NCI-H2171 (cell line): ENCODE measurements at regions not wholly inside any gene's neighbourhood (a gene's known extent, or its start where the extent isn't known, plus 50 kb on each side); places are given as distances from the start of the nearest gene placed in this dataset.

Experiments used
- DNase-seq: peaks from one replicate; lab custom pipeline; 2025; lab: John Stamatoyannopoulos, UW

DNA sequence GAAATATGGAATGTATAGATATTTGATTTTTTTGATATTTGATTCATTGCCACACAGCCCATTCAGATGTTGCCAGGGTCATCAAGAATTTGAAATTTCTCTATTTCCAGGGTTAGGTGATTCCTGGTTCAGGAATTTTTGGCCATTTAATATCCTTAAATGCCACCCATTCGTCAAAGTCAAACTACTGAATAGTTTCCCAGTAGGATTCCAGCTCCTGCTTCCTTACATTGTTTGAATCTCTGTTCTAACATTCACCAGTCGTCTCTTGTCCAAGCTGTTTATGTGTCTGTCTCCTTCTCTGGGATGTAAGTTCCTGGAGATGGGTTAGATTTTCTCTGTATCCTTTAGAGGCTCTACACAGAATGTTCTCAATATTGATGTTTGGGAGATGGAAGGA is 124.9 kb upstream of the TLE3 start:
- no peak for DNase-seq

- no peak for DNase-seq
These were observed 122.9 kb upstream of the TLE3 start for GRCh38 chr15:70220490-70221096.

DNA sequence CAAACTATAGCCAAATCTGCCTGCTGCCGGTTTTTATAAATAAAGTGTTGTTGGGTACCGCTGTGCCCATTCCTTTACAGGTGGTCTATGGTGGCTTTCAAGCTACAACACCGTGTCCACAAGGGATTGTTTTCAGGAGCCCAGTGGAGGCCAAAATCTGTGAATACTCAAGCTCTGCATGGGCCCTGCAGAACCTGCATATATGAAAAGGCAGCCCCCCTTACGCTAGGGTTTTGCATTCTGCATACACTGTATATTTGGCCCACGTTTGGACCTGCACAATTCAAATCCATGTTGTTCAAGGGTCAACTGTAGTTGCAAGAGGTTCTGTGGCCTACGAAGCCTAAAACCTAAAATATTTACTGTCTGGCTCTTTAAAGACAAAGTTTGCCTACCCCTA is 122.2 kb upstream of the TLE3 start:
- no peak for DNase-seq

GRCh38 chr15:70219256-70219895 is 121.7 kb upstream of the TLE3 start:
- no peak for DNase-seq

DNA sequence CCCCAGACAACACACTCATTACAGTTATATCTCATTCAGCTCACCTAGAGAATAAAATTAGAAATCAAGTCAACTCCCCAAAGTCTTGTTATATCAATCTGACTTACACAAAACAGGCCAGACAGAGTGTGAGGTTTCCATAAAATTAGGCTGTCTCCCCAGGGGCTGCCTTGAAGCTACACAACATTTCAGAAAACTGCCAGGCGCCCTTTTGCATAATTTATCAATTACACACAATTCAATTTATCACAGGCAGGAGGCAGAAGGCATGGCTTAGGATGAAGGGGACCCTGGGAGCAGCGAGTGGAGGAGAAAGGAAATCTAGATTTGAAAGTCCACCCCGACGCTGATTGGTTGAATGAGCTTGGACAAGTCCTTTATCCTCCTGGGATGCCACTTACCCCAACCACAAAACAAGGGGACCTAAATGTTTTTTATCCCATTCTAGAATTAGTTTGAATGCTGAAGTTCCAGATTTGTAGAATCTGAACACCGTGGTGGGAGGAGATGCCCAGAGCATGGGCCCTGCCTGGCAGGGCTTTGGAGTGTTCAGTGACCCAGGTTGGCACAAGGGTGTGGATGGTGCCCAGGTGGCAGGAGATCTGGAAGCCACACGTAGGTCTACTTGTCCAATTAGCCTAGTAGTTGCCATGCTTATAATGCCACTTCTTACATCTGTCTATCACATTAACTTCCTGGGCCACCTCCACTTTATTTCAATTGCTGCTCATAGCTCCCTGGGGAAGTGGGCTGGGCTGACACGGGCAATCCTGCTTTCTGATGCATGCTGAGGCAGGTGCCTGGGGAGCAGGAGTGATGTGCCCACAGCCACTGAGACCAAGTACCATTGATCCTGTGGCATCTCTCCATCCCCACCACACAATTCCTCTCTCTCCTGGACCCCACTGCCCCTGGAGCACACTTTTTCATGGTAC is 119.8 kb upstream of the TLE3 start:
- DNase-seq, result peak; percentile 22

DNA sequence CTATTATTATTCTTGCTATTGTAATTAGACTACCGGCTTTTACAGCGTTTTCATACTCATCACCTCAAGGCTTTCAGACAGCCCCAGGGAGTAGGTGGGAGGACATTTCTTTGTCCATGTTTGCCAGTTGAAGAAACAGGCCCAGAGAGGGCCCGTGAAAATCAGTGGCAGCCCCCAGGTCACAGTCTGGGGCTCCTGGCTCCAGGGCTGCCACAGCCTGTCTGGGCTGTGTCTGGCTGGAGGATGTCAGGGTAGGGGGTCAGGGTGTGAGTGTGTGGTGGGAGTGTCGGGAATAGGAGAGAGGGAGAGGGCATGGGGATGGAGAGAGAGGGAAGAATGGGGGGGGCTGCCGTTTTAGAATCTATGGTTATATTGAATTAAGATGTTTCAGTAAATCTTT is 118.2 kb upstream of the TLE3 start:
- DNase-seq, result no peak

DNA sequence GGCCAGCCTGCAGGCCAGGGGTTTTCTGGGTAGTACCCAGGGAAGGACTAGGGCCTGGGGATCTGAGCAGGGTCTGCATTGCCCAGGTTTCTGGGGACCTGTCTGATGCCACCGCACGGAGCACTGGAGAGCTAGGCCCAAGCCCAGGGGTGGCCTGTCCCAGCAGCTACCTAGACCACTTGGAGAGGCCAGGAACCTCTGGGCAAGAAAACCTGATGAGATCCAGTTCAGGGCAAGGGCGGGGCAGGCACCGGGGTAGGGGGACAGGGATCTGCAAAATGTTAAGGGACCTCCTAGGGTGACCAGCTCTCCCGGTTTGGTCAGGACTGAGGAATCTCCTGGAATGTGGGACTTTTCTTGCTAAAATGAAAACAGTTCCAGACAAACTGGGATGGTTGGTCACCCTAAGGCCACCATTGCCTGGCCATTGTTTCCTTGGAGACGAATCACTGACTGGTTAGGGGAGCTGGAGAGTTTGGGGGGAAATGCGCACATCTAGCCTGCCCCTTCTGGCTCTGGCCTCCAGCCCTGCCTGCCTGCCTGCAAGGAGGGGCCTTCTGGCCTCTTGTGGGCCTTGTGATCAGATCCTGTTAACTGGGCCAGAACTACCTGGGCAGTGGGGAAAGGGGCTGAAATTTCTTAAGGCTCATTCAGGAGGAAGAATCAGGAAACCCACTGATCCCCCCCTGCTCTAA is 117.4 kb upstream of the TLE3 start:
- DNase-seq, result no peak

- DNase-seq, result no peak
These were observed 116.6 kb upstream of the TLE3 start for GRCh38 chr15:70214276-70214675.

DNA sequence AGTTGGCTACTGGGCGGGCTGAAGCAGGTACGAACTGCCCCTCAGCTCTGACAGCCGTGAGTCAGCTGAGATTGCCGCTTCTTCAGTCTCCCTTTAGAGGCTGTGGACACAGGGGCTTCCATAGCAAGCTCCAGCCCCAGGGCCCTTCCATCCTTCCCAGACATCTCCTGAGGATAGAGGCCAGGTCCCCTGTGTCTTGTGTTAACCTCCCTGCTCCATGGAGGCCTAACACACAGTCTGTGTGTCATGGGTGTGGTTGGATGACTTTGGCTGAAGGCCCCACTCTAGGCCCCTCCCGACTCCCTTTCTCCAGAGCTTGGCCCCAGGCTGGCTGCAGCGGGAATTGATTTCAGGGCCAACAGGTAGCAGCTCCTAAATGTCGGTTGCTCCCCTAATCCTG is 116.1 kb upstream of the TLE3 start:
- no peak for DNase-seq

GRCh38 chr15:70212963-70213315 is 115.2 kb upstream of the TLE3 start:
- no peak for DNase-seq

- no peak for DNase-seq
These were observed 114.7 kb upstream of the TLE3 start for GRCh38 chr15:70212286-70212962.

GRCh38 chr15:70210528-70210927 is 112.8 kb upstream of the TLE3 start:
- no peak for DNase-seq

DNA sequence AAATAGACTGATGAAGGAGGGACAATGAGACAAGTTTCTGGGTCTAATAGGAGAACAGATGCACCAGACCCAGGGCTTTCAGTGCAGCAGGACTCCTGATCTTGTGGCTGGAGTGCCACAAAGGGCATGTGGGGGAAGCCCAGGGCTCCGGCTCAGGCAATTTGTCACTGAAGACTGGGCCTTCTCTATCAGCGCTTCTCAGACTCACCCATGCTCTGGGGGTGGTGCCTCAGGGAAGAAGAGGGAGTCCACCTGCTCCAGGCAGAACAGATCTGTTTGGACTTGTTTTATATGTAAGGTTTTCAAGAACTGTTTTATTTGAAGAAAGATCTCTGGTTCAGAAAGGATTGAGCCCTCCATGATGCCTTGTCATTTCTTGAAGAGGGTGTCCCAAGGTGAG is 112.4 kb upstream of the TLE3 start:
- DNase-seq, result no peak

DNA sequence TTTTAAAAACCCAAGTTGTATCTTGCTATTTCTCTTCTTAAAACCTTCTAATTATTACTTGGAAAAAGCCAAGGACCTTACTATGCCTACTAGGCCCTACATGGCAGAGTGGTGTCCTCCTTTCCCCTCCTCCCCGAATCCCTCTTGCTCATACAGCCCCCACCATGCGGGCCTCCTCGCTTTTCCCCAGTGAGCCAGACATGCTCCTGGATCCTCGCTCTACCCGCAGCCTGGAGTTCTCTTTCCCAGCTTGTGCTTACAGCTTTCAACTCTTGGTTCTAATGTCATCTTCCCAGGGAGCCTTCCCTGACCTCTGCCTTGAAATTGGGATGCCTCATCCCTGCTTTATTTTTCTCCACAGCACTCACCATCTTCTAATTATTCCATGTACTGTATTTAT is 111.8 kb upstream of the TLE3 start:
- no peak for DNase-seq

GRCh38 chr15:70208332-70208731 is 110.6 kb upstream of the TLE3 start:
- DNase-seq, result no peak

DNA sequence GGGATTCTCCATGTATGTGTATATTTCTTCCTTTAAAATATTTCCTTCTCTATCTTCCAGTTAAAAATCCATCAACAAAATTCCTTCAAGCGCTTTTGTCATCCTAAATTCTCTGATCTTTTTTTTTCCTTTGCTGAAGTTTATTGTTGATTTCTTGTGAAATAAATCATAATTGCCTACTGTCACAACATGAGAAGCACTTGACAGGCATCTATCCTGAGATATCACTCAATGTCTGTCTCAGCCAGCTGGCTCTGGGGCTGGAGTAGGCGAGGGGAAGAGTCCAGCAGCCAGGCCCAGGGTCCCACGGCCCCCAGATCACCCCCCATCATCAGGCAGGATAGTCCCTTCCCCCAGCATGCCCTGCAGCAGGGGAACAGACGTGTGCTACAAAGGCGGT is 109.0 kb upstream of the TLE3 start:
- no peak for DNase-seq

- DNase-seq, result no peak
These were observed 106.9 kb upstream of the TLE3 start for GRCh38 chr15:70204652-70205051.

DNA sequence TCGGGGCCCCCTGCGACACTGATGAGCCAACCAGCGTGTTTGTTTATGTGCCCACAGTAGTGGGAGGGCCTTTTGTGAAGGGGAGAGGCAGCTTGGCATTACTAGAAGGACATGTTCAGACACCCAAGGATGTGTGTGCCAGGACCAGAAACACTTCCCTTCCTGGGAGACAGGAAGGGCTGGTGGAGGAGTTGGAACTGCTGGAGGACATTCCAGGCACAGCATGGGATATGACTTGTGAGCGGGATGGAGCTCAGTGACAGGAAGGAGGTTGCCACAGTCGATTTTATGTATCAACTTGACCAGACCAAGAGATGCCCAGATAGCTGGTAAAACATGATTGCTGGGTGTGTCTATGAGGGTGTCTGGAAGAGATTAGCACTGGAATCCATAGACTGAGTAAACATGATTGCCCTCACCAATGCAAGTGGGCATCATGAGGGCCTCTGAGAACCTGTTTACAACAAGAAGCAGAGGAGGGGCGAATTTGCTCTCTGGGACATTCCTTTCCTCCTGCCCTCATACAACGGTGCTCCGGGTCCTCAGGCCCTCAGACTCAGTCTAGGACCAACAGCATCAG is 106.4 kb upstream of the TLE3 start:
- DNase-seq, result no peak

- no peak for DNase-seq
These were observed 105.0 kb upstream of the TLE3 start for GRCh38 chr15:70202756-70203155.

GRCh38 chr15:70201425-70201775 is 103.7 kb upstream of the TLE3 start:
- no peak for DNase-seq

GRCh38 chr15:70200511-70201424 is 103.1 kb upstream of the TLE3 start:
- DNase-seq, result peak; percentile 79
